ENCODE measurements at regions not wholly inside any gene's neighbourhood (a gene's known extent, or its start where the extent isn't known, plus 50 kb on each side); places are given as distances from the start of the nearest gene placed in this dataset.

GRCh38 chr10:47175181-47176123 is 124.5 kb upstream of the GDF10 start:
- no peak for TF ChIP-seq CTCF (IDR thresholded peaks at IDR 0.05; ENCODE audit: low read length)
- TF ChIP-seq EZH2 (IDR thresholded peaks at IDR 0.05; ENCODE audit: borderline replicate concordance, low read length) = no peak
